OCI-LY7 (cell line): ENCODE measurements at regions not wholly inside any gene's neighbourhood (a gene's known extent, or its start where the extent isn't known, plus 50 kb on each side); places are given as distances from the start of the nearest gene placed in this dataset.
"Not testable (repeated sequence)": the region's sequence is repeated elsewhere in the genome, so short reads cannot be mapped to it uniquely, and the experiment has no call there.

ENCODE experiments used
- BruUV-seq: library from RNA; stranded (reverse); fragments of 400-500 nt; replicated peaks from 2 replicates; lab custom pipeline; 2021; lab: Mats Ljungman, UMichigan
- CTCF ChIA-PET: fragments of 300-600 bp; sonication (Branson Sonifier 250); formaldehyde crosslinking; loops from one replicate; lab custom pipeline; 2022; ENCODE audit warnings: antibody characterized with exemption; ENCODE audit not compliant: unreplicated experiment; lab: Charles Lee
- POLR2A ChIA-PET: fragments of 300-600 bp; sonication (Branson Sonifier 250); formaldehyde crosslinking; loops from one replicate; lab custom pipeline; 2022; ENCODE audit warnings: antibody characterized with exemption; lab: Charles Lee
- DNase-seq: peaks from one replicate; pipeline ENCODE4 v3.0.0-alpha.2; 2015; ENCODE audit warnings: low spot score
- H2AFZ ChIP-seq: fragments of 200-600 bp; sonication (generic), shearing (Covaris generic); 2 replicates; pipeline ENCODE4 v1.6.1; 2014; ENCODE audit warnings: mild to moderate bottlenecking, antibody characterized with exemption, low read length, moderate library complexity
- H3K27ac ChIP-seq: fragments of 200-600 bp; sonication (generic); 2 replicates; pipeline ENCODE4 v1.5.1; 2014; ENCODE audit warnings: mixed run types, low read depth, mild to moderate bottlenecking, moderate library complexity, low read length, inconsistent platforms; ENCODE audit not compliant: poor library complexity, severe bottlenecking
- H3K36me3 ChIP-seq: fragments of 200-600 bp; sonication (generic); 2 replicates; pipeline ENCODE4 v1.6.1; 2014; ENCODE audit warnings: mild to moderate bottlenecking, antibody characterized with exemption, low read length, moderate library complexity, mixed read lengths; ENCODE audit not compliant: insufficient read depth
- H3K4me1 ChIP-seq: fragments of 200-600 bp; sonication (generic); 2 replicates; pipeline ENCODE4 v1.5.1; 2014; ENCODE audit warnings: mild to moderate bottlenecking, low read length; ENCODE audit not compliant: insufficient read depth, poor library complexity, severe bottlenecking
- H3K4me2 ChIP-seq: fragments of 200-600 bp; sonication (generic); 2 replicates; pipeline ENCODE4 v1.6.1; 2014; ENCODE audit warnings: mild to moderate bottlenecking, low read length
- H3K4me3 ChIP-seq: fragments of 200-600 bp; sonication (generic); 2 replicates; pipeline ENCODE4 v1.5.1; 2014; ENCODE audit warnings: mild to moderate bottlenecking, low read depth, low read length; ENCODE audit not compliant: poor library complexity, severe bottlenecking
- H3K79me2 ChIP-seq: fragments of 200-600 bp; sonication (generic); 2 replicates; pipeline ENCODE4 v1.6.1; 2016; ENCODE audit warnings: low read depth, mild to moderate bottlenecking, low read length, moderate library complexity, mixed read lengths; ENCODE audit not compliant: insufficient read depth
- H3K9me2 ChIP-seq: fragments of 200-600 bp; sonication (generic); 2 replicates; pipeline ENCODE4 v1.6.1; 2016; ENCODE audit warnings: mild to moderate bottlenecking, low read length, mixed read lengths; ENCODE audit not compliant: insufficient read depth
- H3K9me3 ChIP-seq: fragments of 200-600 bp; sonication (generic); 2 replicates; pipeline ENCODE4 v1.6.1; 2014; ENCODE audit warnings: mild to moderate bottlenecking, mixed run types, low read length, mixed read lengths
- H4K20me1 ChIP-seq: fragments of 200-600 bp; sonication (generic); 2 replicates; pipeline ENCODE4 v1.6.1; 2014; ENCODE audit warnings: mild to moderate bottlenecking, antibody characterized with exemption, low read length, moderate library complexity, mixed read lengths; ENCODE audit not compliant: insufficient read depth
- EZH2phosphoT487 ChIP-seq: fragments of 200-600 bp; sonication (generic); IDR thresholded peaks from 2 replicates; pipeline ENCODE4 v1.6.1; 2018; ENCODE audit warnings: low read depth, borderline replicate concordance, mild to moderate bottlenecking, mixed run types, antibody characterized with exemption, low read length, moderate library complexity, mixed read lengths
- intact Hi-C: fragments of 100-400 bp; cut with micrococcal nuclease; formaldehyde crosslinking; loops from one replicate; pipeline ENCODE4 v1.10.0; 2022; ENCODE audit not compliant: unreplicated experiment
- TF ChIP-seq, protein P1 (sequence below): fragments of 200-600 bp; sonication (generic); conservative IDR thresholded peaks from 2 replicates; pipeline ENCODE4 v1.5.1; 2014; ENCODE audit warnings: mild to moderate bottlenecking, antibody characterized with exemption, low read length, moderate library complexity, mixed read lengths

DNA sequence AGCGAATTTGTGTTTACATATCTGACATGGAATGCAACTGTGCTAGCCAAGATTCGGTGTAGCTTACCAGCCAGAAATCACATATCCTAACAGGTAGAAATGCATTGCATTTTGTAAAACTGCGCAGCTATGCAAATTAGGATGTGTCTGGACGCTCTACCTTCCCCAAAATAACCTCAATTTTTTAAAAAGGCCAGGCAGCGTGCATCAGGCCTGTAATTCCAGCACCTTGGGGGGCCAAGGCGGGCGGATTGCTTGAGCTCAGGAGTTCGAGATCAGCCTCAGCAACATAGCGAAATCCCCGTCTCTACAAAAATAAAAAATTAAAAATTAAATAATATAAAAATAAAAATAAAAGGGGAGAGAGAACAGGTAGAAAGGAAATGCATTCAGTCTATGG lies 305.0 kb downstream of the TYW1 start:
- Histone ChIP-seq H2AFZ (peak overlapping the region; percentile 68), H3K79me2 (peaks cover 42% of the 10 kb centered on the region), H3K4me3 (peak overlapping the region; percentile 97)

DNA sequence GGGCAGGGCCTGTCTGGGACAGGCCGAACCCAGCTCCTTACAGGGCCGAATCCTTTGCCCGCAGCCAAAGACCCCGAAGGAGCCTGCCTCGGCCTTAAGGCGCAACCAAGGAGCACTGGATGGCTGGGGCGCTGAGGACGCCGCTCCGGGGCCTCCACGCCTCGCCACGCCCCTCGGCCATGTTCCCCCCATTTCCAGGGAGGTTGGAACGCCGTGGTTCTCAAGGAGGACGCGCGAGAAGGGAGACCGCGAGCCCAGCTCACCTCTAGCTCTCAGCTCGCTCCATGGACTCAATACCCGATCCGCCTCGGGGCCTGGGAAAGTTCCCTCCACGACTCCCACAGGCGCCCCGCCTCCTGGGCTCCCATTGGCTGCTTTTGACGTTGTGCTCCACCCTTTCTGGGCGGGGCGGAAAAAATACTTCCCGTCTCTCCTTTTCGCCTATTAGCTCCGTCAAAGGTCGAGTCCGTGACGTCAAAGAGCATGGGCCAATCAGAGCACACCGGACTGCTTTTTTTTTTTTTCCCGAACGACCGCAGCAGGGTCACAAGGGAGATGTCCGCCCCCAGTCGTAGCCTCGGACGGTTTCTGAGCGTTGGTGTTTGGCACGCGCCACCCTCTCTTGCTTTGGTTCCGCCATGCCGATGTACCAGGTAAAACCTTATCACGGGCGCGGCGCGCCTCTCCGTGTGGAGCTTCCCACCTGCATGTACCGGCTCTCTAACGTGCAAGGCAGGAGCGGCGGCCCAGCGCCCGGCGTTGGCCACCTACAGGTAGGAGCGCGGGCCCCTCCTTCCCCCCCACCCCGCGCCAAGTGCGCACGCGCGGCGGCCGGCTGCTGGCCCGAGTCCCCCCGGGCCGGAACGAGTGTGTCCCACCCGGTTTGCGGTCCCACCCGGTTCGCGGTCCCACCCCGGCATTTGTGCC lies 305.7 kb downstream of the TYW1 start:
- Histone ChIP-seq H3K79me2 (peaks cover 42% of the 10 kb centered on the region), H4K20me1 (no peaks in the 10 kb centered on the region), H3K4me2 (peak overlapping the region; percentile 98), H3K9me3 (no peaks in the 10 kb centered on the region), H3K27ac (peak overlapping the region; percentile 82), H2AFZ (peak overlapping the region; percentile 68), H3K4me3 (peak overlapping the region; percentile 97), H3K4me1 (peaks cover 19% of the 10 kb centered on the region), H3K9me2 (no peaks in the 10 kb centered on the region), H3K36me3 (peaks cover 31% of the 10 kb centered on the region)
- intact Hi-C loops, result loop anchor here (2.0 to 10.0 kb wide), 2 partner anchors 308 to 378 kb away; partner anchors contain the start of genes SBDS and TMEM248
- no peak for TF ChIP-seq EZH2phosphoT487
- TF ChIP-seq, protein P1, sequence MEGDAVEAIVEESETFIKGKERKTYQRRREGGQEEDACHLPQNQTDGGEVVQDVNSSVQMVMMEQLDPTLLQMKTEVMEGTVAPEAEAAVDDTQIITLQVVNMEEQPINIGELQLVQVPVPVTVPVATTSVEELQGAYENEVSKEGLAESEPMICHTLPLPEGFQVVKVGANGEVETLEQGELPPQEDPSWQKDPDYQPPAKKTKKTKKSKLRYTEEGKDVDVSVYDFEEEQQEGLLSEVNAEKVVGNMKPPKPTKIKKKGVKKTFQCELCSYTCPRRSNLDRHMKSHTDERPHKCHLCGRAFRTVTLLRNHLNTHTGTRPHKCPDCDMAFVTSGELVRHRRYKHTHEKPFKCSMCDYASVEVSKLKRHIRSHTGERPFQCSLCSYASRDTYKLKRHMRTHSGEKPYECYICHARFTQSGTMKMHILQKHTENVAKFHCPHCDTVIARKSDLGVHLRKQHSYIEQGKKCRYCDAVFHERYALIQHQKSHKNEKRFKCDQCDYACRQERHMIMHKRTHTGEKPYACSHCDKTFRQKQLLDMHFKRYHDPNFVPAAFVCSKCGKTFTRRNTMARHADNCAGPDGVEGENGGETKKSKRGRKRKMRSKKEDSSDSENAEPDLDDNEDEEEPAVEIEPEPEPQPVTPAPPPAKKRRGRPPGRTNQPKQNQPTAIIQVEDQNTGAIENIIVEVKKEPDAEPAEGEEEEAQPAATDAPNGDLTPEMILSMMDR, result peak; percentile 35; the same call in 1 of the 2 replicates
- CTCF ChIA-PET, result no interaction called here
- BruUV-seq, result TSS peak; percentile 66
- POLR2A ChIA-PET, result interaction anchor here (0.6 to 1.5 kb wide), 8 partner anchors 10 to 1183 kb away, joined by 3 to 6 read pairs (median 3); no protein-coding TSS in a partner anchor
- peak; percentile 99 for DNase-seq

More for the DNA sequence above, 305.0 kb downstream of the TYW1 start:
- Histone ChIP-seq H3K9me3 (no peaks in the 10 kb centered on the region), H3K27ac (peak overlapping the region; percentile 82), H4K20me1 (no peaks in the 10 kb centered on the region), H3K9me2 (no peaks in the 10 kb centered on the region), H3K4me2 (peak overlapping the region; percentile 98), H3K4me1 (peaks cover 19% of the 10 kb centered on the region), H3K36me3 (peaks cover 26% of the 10 kb centered on the region)
- no peak for DNase-seq
- intact Hi-C loops, result loop anchor here (2.0 to 10.0 kb wide), 2 partner anchors 307 to 377 kb away; partner anchors contain the start of genes SBDS and TMEM248
- no TSS peak for BruUV-seq
- CTCF ChIA-PET, result no interaction called here
- POLR2A ChIA-PET, result interaction anchor here (0.6 to 1.5 kb wide), 4 partner anchors 11 to 1182 kb away, joined by 3 to 6 read pairs (median 3); no protein-coding TSS in a partner anchor
- TF ChIP-seq, protein P1, result no peak
- no peak for TF ChIP-seq EZH2phosphoT487

DNA sequence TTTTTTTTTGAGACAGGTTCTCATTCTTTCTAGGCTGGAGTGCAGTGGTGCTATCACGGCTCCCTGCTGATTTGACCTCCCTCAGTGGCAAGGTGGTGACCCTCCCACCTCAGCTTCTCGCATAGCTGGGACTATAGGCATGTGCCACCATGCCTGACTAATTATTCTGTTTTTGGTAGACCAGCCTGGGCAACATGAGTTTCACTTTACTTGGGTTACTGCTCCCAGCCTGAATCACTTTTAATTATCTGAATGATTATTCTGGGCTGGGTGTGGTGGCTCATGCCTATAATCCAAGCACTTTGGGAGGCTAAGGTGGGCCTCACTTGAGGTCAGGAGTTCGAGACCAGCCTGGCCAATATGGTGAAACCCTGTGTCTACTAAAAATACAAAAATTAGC lies 308.2 kb downstream of the TYW1 start:
- BruUV-seq, DNase-seq, CTCF ChIA-PET, H2AFZ ChIP-seq, H3K4me3 ChIP-seq, H3K27ac ChIP-seq, H3K9me3 ChIP-seq, H4K20me1 ChIP-seq, H3K9me2 ChIP-seq: not testable (repeated sequence)
- H3K79me2 ChIP-seq, result peaks cover 42% of the 10 kb centered on the region
- intact Hi-C loops, result loop anchor here (10.0 kb wide), 1 partner anchor 380 kb away; the partner anchor contains the start of gene TMEM248
- peak overlapping the region; percentile 31; the same call in 1 of the 2 replicates for H3K4me2 ChIP-seq
- peaks cover 19% of the 10 kb centered on the region for H3K4me1 ChIP-seq
- peaks cover 55% of the 10 kb centered on the region for H3K36me3 ChIP-seq
- POLR2A ChIA-PET, result interaction anchor here (0.7 kb wide), 1 partner anchor 34 kb away, joined by 4 read pairs; no protein-coding TSS in a partner anchor
